Fibroblast of mammary gland (primary cell): ENCODE measurements at regions not wholly inside any gene's neighbourhood (a gene's known extent, or its start where the extent isn't known, plus 50 kb on each side); places are given as distances from the start of the nearest gene placed in this dataset.

ENCODE experiments used
- DNase-seq: peaks from one replicate; pipeline ENCODE4 v3.0.0-alpha.2; 2010; ENCODE audit warnings: low read depth
- H3K4me3 ChIP-seq: 2 replicates; pipeline ENCODE4 v1.5.1; 2011; ENCODE audit warnings: low read depth, mild to moderate bottlenecking, low read length, moderate library complexity; ENCODE audit not compliant: control insufficient read depth
- CTCF ChIP-seq: conservative IDR thresholded peaks from 2 replicates; pipeline ENCODE4 v1.5.1; 2011; ENCODE audit warnings: low read depth, low read length, inconsistent platforms; ENCODE audit not compliant: control insufficient read depth, insufficient read depth

- peak; percentile 62 for DNase-seq
- TF ChIP-seq CTCF: no peak
- no peak overlapping the region for H3K4me3 ChIP-seq
These were observed 210.4 kb upstream of the HCCS start for GRCh38 chrX:10900585-10901289.

GRCh38 chrX:10901290-10901633 lies 209.9 kb upstream of the HCCS start:
- no peak for DNase-seq
- no peak for TF ChIP-seq CTCF
- no peak overlapping the region for H3K4me3 ChIP-seq

GRCh38 chrX:10902001-10902400 lies 209.1 kb upstream of the HCCS start:
- no peak overlapping the region for H3K4me3 ChIP-seq
- no peak for TF ChIP-seq CTCF
- peak; percentile 69 for DNase-seq

GRCh38 chrX:10903523-10903922 lies 207.6 kb upstream of the HCCS start:
- DNase-seq: no peak
- no peak overlapping the region for H3K4me3 ChIP-seq
- no peak for TF ChIP-seq CTCF

GRCh38 chrX:10904220-10904619 lies 206.9 kb upstream of the HCCS start:
- DNase-seq: peak; percentile 65
- TF ChIP-seq CTCF: no peak
- H3K4me3 ChIP-seq: no peak overlapping the region

- H3K4me3 ChIP-seq: no peak overlapping the region
- DNase-seq: peak; percentile 21
- no peak for TF ChIP-seq CTCF
These were observed 204.3 kb upstream of the HCCS start for GRCh38 chrX:10906866-10907265.

GRCh38 chrX:10922159-10922558 lies 189.0 kb upstream of the HCCS start:
- no peak for TF ChIP-seq CTCF
- H3K4me3 ChIP-seq: no peak overlapping the region
- peak; percentile 88 for DNase-seq
